H9 (cell line): ENCODE measurements at regions not wholly inside any gene's neighbourhood (a gene's known extent, or its start where the extent isn't known, plus 50 kb on each side); places are given as distances from the start of the nearest gene placed in this dataset.

Experiments used
- DNase-seq: peaks from one replicate; pipeline ENCODE4 v3.0.0-alpha.2; 2017
- H2AFZ ChIP-seq: one replicate; pipeline ENCODE4 v1.6.1; 2013; ENCODE audit warnings: mild to moderate bottlenecking, low read length, control low read depth, moderate library complexity
- H2AK5ac ChIP-seq: 2 replicates; pipeline ENCODE4 v1.6.1; 2013; ENCODE audit warnings: low read length, control low read depth, mixed read lengths; ENCODE audit not compliant: insufficient read length
- H2BK120ac ChIP-seq: one replicate; pipeline ENCODE4 v1.6.1; 2013; ENCODE audit warnings: low read depth, mild to moderate bottlenecking, low read length, control low read depth, inconsistent platforms; ENCODE audit not compliant: poor library complexity, severe bottlenecking
- H2BK12ac ChIP-seq: 2 replicates; pipeline ENCODE4 v1.6.1; 2013; ENCODE audit warnings: low read length, control low read depth, mixed read lengths, low read depth; ENCODE audit not compliant: insufficient read length
- H2BK15ac ChIP-seq: 2 replicates; pipeline ENCODE4 v1.6.1; 2013; ENCODE audit warnings: low read depth, low read length, control low read depth
- H2BK20ac ChIP-seq: one replicate; pipeline ENCODE4 v1.6.1; 2013; ENCODE audit warnings: low read depth, mild to moderate bottlenecking, low read length, control low read depth, inconsistent platforms; ENCODE audit not compliant: poor library complexity, severe bottlenecking
- H2BK5ac ChIP-seq: 2 replicates; pipeline ENCODE4 v1.6.1; 2013; ENCODE audit warnings: low read length, control low read depth, mixed read lengths; ENCODE audit not compliant: insufficient read length
- H3K14ac ChIP-seq: 2 replicates; pipeline ENCODE4 v1.6.1; 2013; ENCODE audit warnings: low read length, control low read depth; ENCODE audit not compliant: insufficient read depth
- H3K18ac ChIP-seq: 2 replicates; pipeline ENCODE4 v1.6.1; 2013; ENCODE audit warnings: low read depth, mild to moderate bottlenecking, mixed read lengths, low read length, control low read depth; ENCODE audit not compliant: insufficient read length
- H3K23ac ChIP-seq: 2 replicates; pipeline ENCODE4 v1.6.1; 2013; ENCODE audit warnings: low read length, control low read depth, mixed read lengths, low read depth; ENCODE audit not compliant: insufficient read length
- H3K23me2 ChIP-seq: 2 replicates; pipeline ENCODE4 v1.6.1; 2013; ENCODE audit warnings: low read depth, mild to moderate bottlenecking, mixed read lengths, low read length, control low read depth; ENCODE audit not compliant: insufficient read length, poor library complexity, severe bottlenecking
- H3K27ac ChIP-seq: 2 replicates; pipeline ENCODE4 v1.5.1; 2013; ENCODE audit warnings: low read length, control low read depth, mixed read lengths, low read depth; ENCODE audit not compliant: insufficient read length
- H3K27me3 ChIP-seq: 2 replicates; pipeline ENCODE4 v1.6.1; 2013; ENCODE audit warnings: low read length, control low read depth, inconsistent platforms; ENCODE audit not compliant: insufficient read depth
- H3K4ac ChIP-seq: 2 replicates; pipeline ENCODE4 v1.6.1; 2013; ENCODE audit warnings: low read depth, mild to moderate bottlenecking, control low read depth, inconsistent platforms, low read length, moderate library complexity
- H3K4me1 ChIP-seq: 2 replicates; pipeline ENCODE4 v1.6.1; 2013; ENCODE audit warnings: low read length, control low read depth, inconsistent platforms; ENCODE audit not compliant: insufficient read depth
- H3K4me2 ChIP-seq: 2 replicates; pipeline ENCODE4 v1.6.1; 2013; ENCODE audit warnings: low read length, control low read depth, mixed read lengths; ENCODE audit not compliant: insufficient read length, insufficient read depth
- H3K56ac ChIP-seq: 2 replicates; pipeline ENCODE4 v1.6.1; 2013; ENCODE audit warnings: low read depth, mild to moderate bottlenecking, mixed read lengths, low read length, control low read depth; ENCODE audit not compliant: insufficient read length
- H3K79me1 ChIP-seq: 2 replicates; pipeline ENCODE4 v1.6.1; 2013; ENCODE audit warnings: low read depth, mild to moderate bottlenecking, moderate library complexity, low read length, control low read depth, inconsistent platforms; ENCODE audit not compliant: insufficient read depth, poor library complexity, severe bottlenecking
- H3K79me2 ChIP-seq: 2 replicates; pipeline ENCODE4 v1.6.1; 2013; ENCODE audit warnings: low read length, control low read depth, inconsistent platforms; ENCODE audit not compliant: insufficient read depth
- H3K9ac ChIP-seq: 2 replicates; pipeline ENCODE4 v1.6.1; 2013; ENCODE audit warnings: low read length, control low read depth, mixed read lengths; ENCODE audit not compliant: insufficient read length; ENCODE audit errors: extremely low read depth
- H3K9me3 ChIP-seq: one replicate; pipeline ENCODE4 v1.6.1; 2013; ENCODE audit warnings: low read depth, low read length, inconsistent platforms; ENCODE audit not compliant: control insufficient read depth
- H3T11ph ChIP-seq: one replicate; pipeline ENCODE4 v1.6.1; 2013; ENCODE audit warnings: mild to moderate bottlenecking, low read length, control low read depth, inconsistent platforms
- H4K20me1 ChIP-seq: one replicate; pipeline ENCODE4 v1.6.1; 2013; ENCODE audit not compliant: control insufficient read depth, insufficient read length, insufficient read depth
- H4K5ac ChIP-seq: 2 replicates; pipeline ENCODE4 v1.6.1; 2013; ENCODE audit warnings: low read depth, mild to moderate bottlenecking, mixed read lengths, low read length, control low read depth; ENCODE audit not compliant: insufficient read length
- H4K8ac ChIP-seq: replicated peaks from 2 replicates; pipeline ENCODE4 v1.6.1; 2013; ENCODE audit warnings: low read length, control low read depth, mixed read lengths, low read depth; ENCODE audit not compliant: insufficient read length
- H4K91ac ChIP-seq: 2 replicates; pipeline ENCODE4 v1.6.1; 2013; ENCODE audit warnings: low read depth, mild to moderate bottlenecking, moderate library complexity, mixed read lengths, low read length, control low read depth; ENCODE audit not compliant: insufficient read length
- H3K27ac Mint-ChIP-seq, 3 experiments: 2 replicates in 2 of 3; 3 replicates in 1 of 3; pipeline ENCODE4 v1.8.0; 2020 to 2021; ENCODE audit warnings: mixed read lengths in 3 of 3, mild to moderate bottlenecking in 1 of 3, moderate library complexity in 1 of 3
- H3K27me3 Mint-ChIP-seq: 2 replicates; pipeline ENCODE4 v1.8.0; 2021; ENCODE audit warnings: low read depth, mild to moderate bottlenecking, moderate library complexity, mixed read lengths
- H3K36me3 Mint-ChIP-seq, 3 experiments: 2 replicates in 2 of 3; 3 replicates in 1 of 3; pipeline ENCODE4 v1.8.0; 2020 to 2021; ENCODE audit warnings: low read depth in 3 of 3, mixed read lengths in 3 of 3; ENCODE audit not compliant: insufficient read depth in 1 of 3
- H3K4me1 Mint-ChIP-seq, 2 experiments: 2 replicates each; pipeline ENCODE4 v1.8.0; 2020; ENCODE audit warnings: mixed read lengths in 2 of 2
- H3K4me3 Mint-ChIP-seq, 2 experiments: 2 replicates in 1 of 2; 3 replicates in 1 of 2; pipeline ENCODE4 v1.8.0; 2020 to 2021; ENCODE audit warnings: mild to moderate bottlenecking in 2 of 2, mixed read lengths in 2 of 2, moderate library complexity in 1 of 2
- H3K9me3 Mint-ChIP-seq, 2 experiments: 2 replicates in 1 of 2; 3 replicates in 1 of 2; pipeline ENCODE4 v1.8.0; 2020; ENCODE audit warnings: mild to moderate bottlenecking in 2 of 2, mixed read lengths in 2 of 2, moderate library complexity in 1 of 2
- WGBS: extraction: QIAGEN DNeasy Blood & Tissue Kit; methylation state at CpG from one replicate; pipeline ENCODE4 v1.1.7; 2013; ENCODE audit warnings: missing lambda C conversion rate, low lambda C conversion rate, mixed read lengths; ENCODE audit not compliant: insufficient read length; ENCODE audit errors: extremely low coverage; 5-methylcytosine and 5-hydroxymethylcytosine counted together
- TF ChIP-seq, protein P1 (sequence below): fragments of 200-600 bp; sonication (generic); conservative IDR thresholded peaks from 3 replicates; pipeline ENCODE4 v1.8.0; 2021; ENCODE audit warnings: antibody characterized with exemption, mild to moderate bottlenecking

DNA sequence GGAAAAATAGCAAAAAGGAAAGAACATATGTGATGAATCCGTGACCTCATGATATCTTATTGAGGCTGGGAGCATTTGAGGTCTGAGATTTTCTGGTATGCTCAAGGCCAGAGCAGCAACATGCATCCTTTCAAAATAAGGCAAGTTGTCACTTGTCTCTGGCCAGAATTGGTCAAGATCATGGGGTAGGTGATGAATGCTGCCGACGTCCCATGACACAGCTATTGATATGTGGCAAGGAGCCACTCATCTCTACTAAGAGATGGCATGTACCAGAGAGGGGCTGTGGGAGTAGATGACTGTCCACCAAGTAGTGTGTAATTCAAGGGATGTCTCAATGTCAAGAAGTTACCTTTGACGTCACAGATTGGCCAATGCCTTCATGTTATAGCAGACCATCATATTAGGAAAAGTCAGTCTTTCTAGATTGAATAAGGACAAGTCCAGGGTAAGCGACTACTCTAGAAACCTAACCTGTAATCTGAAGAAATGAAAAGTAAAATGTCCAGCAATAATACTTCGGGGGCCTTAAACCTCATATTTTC is 527.4 kb downstream of the BMP2 start:
- H2BK120ac ChIP-seq: no peak overlapping the region
- H4K20me1 ChIP-seq: no peaks in the 10 kb centered on the region
- no peak overlapping the region for H3K4me2 ChIP-seq
- WGBS: no CpG with 5 or more reads among the region's 6 CpGs
- Mint-ChIP-seq H3K27me3 (no peaks in the 10 kb centered on the region), H3K4me3 (no peak overlapping the region), H3K9me3 (peaks cover 0 to 2% of the 10 kb centered on the region in 2 experiments; a peak in 1 of 5 replicates), H3K36me3 (no peaks in the 10 kb centered on the region), H3K4me1 (peaks cover 4% of the 10 kb centered on the region in 2 experiments; a peak in 3 of 4 replicates), H3K27ac (no peak overlapping the region)
- H2BK20ac ChIP-seq: no peak overlapping the region
- H3K56ac ChIP-seq: no peak overlapping the region
- DNase-seq: no peak
- no peak overlapping the region for H2BK12ac ChIP-seq
- no peaks in the 10 kb centered on the region for H3K79me1 ChIP-seq
- no peak overlapping the region for H2BK15ac ChIP-seq
- H3K23me2 ChIP-seq: no peaks in the 10 kb centered on the region
- H3K23ac ChIP-seq: no peak overlapping the region
- H3K27ac ChIP-seq: no peak overlapping the region
- no peak overlapping the region for H3K14ac ChIP-seq
- H3K4me1 ChIP-seq: no peaks in the 10 kb centered on the region; the same call in 1 of the 2 replicates
- H3T11ph ChIP-seq: no peak overlapping the region
- no peak overlapping the region for H4K91ac ChIP-seq
- no peak overlapping the region for H4K8ac ChIP-seq
- H3K27me3 ChIP-seq: no peaks in the 10 kb centered on the region
- H3K18ac ChIP-seq: no peak overlapping the region
- H4K5ac ChIP-seq: no peak overlapping the region
- H2BK5ac ChIP-seq: no peak overlapping the region
- H3K4ac ChIP-seq: no peak overlapping the region
- no peak overlapping the region for H2AFZ ChIP-seq
- H3K9me3 ChIP-seq: no peaks in the 10 kb centered on the region
- no peak overlapping the region for H2AK5ac ChIP-seq
- no peak overlapping the region for H3K9ac ChIP-seq
- TF ChIP-seq, protein P1, sequence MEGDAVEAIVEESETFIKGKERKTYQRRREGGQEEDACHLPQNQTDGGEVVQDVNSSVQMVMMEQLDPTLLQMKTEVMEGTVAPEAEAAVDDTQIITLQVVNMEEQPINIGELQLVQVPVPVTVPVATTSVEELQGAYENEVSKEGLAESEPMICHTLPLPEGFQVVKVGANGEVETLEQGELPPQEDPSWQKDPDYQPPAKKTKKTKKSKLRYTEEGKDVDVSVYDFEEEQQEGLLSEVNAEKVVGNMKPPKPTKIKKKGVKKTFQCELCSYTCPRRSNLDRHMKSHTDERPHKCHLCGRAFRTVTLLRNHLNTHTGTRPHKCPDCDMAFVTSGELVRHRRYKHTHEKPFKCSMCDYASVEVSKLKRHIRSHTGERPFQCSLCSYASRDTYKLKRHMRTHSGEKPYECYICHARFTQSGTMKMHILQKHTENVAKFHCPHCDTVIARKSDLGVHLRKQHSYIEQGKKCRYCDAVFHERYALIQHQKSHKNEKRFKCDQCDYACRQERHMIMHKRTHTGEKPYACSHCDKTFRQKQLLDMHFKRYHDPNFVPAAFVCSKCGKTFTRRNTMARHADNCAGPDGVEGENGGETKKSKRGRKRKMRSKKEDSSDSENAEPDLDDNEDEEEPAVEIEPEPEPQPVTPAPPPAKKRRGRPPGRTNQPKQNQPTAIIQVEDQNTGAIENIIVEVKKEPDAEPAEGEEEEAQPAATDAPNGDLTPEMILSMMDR: no peak
- no peaks in the 10 kb centered on the region for H3K79me2 ChIP-seq
